Endothelial cell of umbilical vein (primary cell): ENCODE measurements at regions not wholly inside any gene's neighbourhood (a gene's known extent, or its start where the extent isn't known, plus 50 kb on each side); places are given as distances from the start of the nearest gene placed in this dataset.
"Not testable (repeated sequence)": the region's sequence is repeated elsewhere in the genome, so short reads cannot be mapped to it uniquely, and the experiment has no call there.

Source experiments
- EZH2 ChIP-seq: IDR thresholded peaks from 2 replicates; pipeline ENCODE4 v1.6.1; 2012; ENCODE audit warnings: borderline replicate concordance, low read depth, mild to moderate bottlenecking, moderate library complexity, low read length, inconsistent platforms; ENCODE audit not compliant: severe bottlenecking
- GATA2 ChIP-seq: IDR thresholded peaks from 2 replicates; pipeline ENCODE4 v1.7.0; 2011; ENCODE audit warnings: low read depth, mild to moderate bottlenecking, moderate library complexity, mixed read lengths, low read length; ENCODE audit not compliant: insufficient read length, insufficient read depth
- POLR2A ChIP-seq: IDR thresholded peaks from 2 replicates; pipeline ENCODE4 v1.6.1; 2012; ENCODE audit warnings: low read depth, mild to moderate bottlenecking, control low read depth, low read length
- POLR2AphosphoS5 ChIP-seq: IDR thresholded peaks from 2 replicates; pipeline ENCODE4 v1.6.1; 2012; ENCODE audit warnings: low read depth, mild to moderate bottlenecking, control low read depth, low read length, moderate library complexity; ENCODE audit not compliant: insufficient read depth
- TF ChIP-seq, protein P1 (sequence below), 2 donors: IDR thresholded peaks; 1 replicate in 1 of 2; 2 replicates in 1 of 2; pipeline ENCODE4 v1.5.1; 2011; ENCODE audit warnings: low read length in 2 of 2, mild to moderate bottlenecking in 2 of 2, moderate library complexity in 2 of 2, control low read depth in 1 of 2, inconsistent platforms in 1 of 2, low read depth in 1 of 2; ENCODE audit not compliant: insufficient read depth in 1 of 2; ENCODE audit errors: extremely low read depth in 1 of 2
- TF ChIP-seq, protein P2 (sequence below): IDR thresholded peaks from 2 replicates; pipeline ENCODE4 v1.6.1; 2011; ENCODE audit not compliant: insufficient read depth, insufficient read length

DNA sequence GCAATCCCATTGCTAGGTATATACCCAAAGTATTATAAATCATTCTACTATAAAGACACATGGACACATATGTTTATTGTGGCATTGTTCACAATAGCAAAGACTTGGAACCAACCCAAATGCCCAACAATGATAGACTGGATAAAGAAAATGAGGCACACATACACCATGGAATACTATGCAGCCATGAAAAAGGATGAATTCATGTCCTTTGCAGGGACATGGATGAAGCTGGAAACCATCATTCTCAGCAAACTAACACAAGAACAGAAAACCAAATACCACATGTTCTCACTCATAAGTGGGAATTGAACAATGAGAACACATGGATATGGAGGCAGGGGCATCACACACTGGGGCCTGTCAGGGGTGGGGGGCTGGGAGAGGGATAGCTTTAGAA is 249.4 kb downstream of the UBE3D start:
- TF ChIP-seq POLR2A, POLR2AphosphoS5, GATA2, EZH2: not testable (repeated sequence)
- TF ChIP-seq, protein P1, sequence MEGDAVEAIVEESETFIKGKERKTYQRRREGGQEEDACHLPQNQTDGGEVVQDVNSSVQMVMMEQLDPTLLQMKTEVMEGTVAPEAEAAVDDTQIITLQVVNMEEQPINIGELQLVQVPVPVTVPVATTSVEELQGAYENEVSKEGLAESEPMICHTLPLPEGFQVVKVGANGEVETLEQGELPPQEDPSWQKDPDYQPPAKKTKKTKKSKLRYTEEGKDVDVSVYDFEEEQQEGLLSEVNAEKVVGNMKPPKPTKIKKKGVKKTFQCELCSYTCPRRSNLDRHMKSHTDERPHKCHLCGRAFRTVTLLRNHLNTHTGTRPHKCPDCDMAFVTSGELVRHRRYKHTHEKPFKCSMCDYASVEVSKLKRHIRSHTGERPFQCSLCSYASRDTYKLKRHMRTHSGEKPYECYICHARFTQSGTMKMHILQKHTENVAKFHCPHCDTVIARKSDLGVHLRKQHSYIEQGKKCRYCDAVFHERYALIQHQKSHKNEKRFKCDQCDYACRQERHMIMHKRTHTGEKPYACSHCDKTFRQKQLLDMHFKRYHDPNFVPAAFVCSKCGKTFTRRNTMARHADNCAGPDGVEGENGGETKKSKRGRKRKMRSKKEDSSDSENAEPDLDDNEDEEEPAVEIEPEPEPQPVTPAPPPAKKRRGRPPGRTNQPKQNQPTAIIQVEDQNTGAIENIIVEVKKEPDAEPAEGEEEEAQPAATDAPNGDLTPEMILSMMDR (IDR thresholded peaks at IDR 0.05; ENCODE audit: extremely low read depth in 1 of 2, insufficient read depth in 1 of 2, low read depth in 1 of 2, low read length in 2 of 2) = not testable (repeated sequence)
- TF ChIP-seq, protein P2, sequence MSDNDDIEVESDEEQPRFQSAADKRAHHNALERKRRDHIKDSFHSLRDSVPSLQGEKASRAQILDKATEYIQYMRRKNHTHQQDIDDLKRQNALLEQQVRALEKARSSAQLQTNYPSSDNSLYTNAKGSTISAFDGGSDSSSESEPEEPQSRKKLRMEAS = not testable (repeated sequence)
